ENCODE measurements at regions not wholly inside any gene's neighbourhood (a gene's known extent, or its start where the extent isn't known, plus 50 kb on each side); places are given as distances from the start of the nearest gene placed in this dataset.
A peak's percentile ranks its signal among the peaks of the same experiment; 100 is the strongest.
"Not testable (repeated sequence)": the region's sequence is repeated elsewhere in the genome, so short reads cannot be mapped to it uniquely, and the experiment has no call there.

- DNase-seq: no peak
Measured at GRCh38 chr10:119996944-119997343, 104.4 kb downstream of the SEC23IP start.

GRCh38 chr10:119997429-119997828 is 104.9 kb downstream of the SEC23IP start:
- DNase-seq: no peak

GRCh38 chr10:120002785-120003184 is 110.3 kb downstream of the SEC23IP start:
- no peak for DNase-seq

DNA sequence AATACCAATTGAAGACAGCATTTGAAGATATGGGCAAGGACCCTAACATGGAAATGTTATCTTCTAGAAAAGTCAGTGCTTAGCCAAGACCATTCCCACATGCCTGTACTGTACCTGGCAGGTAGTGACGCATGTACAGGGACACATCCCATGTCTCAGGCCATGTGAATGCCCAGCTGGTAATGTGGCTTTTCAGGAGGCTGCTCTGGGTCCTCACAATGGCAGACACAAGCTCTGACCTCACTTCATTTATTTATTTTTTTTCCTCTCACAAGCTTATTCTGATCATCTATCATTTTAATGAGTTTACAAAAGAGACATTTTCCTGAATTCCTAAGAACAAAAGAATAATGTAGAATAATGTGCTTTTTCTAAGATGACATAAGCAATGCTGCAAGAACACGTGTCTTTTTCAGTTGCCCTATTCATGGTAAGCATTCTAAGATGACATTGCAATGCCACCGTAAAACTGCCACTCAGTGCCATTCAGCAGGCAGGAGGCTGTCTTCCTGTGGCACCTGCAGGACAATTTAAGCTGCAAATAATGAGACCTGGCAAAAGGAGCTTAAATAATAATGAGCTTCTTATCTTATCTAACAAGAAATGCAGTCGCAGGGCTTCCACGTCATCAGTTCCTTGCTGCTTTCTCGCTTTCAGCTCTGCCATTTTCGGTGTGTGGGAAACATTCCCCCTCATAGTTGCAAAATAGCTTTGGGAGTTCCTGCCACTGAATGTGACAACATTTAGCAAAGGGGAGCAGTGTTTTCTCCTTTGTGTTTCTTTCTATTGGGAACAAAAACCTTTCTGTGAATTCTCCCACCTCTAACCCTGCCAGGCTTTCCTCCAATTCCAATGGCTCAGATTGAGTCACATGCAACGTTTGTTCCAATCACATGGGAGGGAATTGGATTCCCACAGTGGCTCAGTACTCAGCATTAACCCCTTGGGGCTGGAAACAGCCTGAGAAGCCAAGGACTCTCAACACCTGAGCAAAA is 113.0 kb downstream of the SEC23IP start:
- DNase-seq: peak in 1 of 3 experiments; percentile 9

GRCh38 chr10:120007261-120007660 is 114.7 kb downstream of the SEC23IP start:
- no peak for DNase-seq

DNA sequence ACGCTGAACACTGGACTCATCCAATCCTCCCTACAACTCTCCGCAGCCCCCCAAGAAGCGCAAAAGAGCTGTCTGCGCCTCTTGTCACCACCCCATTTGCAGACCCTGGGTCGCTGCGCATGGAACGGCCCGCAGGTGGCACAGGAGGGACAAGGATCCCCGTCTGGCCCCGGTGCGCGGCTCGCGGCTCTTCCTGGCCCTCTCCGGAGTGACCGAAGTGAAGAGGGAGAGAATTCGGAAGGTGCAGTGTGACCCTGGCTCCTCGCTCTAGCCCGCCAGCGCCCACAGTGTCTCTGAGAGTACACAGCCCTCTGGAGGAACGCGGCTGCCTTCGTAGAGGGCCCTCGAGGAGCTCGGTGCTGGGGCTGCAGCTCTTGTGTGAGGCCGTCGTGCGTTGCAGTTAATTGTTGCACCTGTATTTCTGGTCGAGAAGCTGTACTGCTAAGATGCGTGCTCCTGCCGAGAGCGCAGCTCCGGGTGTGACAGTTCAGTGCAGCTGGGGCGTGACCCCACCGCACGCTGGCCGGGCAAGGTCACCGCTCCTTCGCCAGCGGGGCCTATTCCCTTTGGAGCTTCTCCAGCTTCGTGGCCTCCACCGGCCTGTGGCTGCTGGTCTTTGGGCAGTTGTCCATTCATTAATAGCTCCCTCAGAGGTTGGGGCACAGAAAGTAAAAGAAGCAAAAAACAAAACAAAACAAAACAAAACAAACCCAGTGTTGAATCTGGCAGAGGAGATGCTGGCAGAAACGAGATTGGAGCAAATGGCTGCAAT is 119.0 kb downstream of the SEC23IP start:
- DNase-seq: peak in 2 of 3 experiments; percentile 7 to 50

DNA sequence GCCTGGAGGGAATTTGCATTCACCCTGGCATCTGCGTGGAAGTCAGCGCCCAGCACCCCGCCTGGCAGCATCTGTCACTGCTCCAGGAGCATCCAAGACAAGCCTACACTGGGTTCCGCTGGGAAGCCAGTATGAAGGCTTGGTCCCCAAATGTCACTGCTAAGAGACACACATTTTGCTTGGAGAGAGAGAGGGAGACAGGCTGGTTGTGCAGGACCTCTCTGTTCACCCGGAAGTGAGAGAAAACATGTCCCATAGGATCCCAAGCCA is 119.5 kb downstream of the SEC23IP start:
- DNase-seq: no peak

GRCh38 chr10:120012566-120012965 is 120.0 kb downstream of the SEC23IP start:
- DNase-seq: no peak

GRCh38 chr10:120014031-120014430 is 121.5 kb downstream of the SEC23IP start:
- no peak for DNase-seq

DNA sequence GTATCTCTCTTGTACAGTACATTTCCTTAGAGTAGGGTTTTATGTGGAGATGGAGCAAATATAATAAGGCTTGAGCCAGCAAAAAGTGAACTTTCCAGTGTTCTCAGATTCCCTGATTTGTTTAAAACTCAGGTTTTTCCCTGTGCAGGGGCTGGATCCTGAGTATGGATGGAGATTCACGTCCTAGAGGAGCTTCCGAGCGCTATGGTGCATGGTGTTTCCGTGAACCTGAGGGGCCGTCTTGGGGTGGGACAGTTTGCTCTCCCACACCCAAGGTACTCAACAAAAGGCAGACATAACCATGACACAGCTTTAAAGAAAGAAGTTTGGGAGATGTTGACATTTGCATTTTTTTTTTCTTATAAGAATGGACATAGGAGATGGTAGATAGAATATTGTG is 122.5 kb downstream of the SEC23IP start:
- no peak for DNase-seq

DNA sequence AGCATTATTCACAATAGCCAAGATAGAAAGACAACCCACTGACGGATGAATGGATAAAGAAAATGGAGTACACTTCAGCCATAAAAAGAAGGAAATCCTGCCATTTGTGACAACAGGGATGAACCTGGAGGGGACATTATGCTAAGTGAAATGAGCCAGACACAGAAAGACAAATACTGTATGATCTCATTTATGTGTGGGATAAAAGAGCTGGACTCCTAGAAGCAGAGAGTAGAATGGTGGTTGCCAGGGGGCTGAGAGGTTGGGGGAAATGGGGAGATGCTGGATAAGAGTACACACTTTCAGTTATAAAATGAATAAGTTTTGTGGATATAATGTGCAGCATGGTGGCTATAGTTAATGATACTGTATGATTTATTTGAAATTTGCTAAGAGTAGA is 124.4 kb downstream of the SEC23IP start:
- DNase-seq: no peak

GRCh38 chr10:120017733-120018417 is 125.3 kb downstream of the SEC23IP start:
- DNase-seq: no peak

DNA sequence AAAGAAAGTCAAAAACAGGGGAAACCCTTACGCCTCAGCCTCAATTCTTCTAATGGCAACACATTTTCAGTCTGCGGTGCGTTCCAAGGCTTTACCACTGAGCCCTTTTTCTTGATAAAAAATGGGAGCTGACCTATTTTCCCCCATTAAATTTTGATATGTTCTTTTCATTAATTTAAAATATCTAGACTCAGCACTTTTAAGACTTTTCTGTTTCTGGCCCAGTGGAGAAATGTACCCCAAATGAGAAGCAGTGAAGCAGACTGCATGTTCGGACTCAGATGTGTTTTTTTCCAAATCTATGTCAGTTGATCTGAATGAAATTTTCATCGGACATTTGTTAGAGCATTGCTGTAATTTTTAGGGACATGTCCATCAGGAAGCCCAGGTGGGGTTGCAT is 126.2 kb downstream of the SEC23IP start:
- no peak for DNase-seq

GRCh38 chr10:120019568-120019967 is 127.0 kb downstream of the SEC23IP start:
- no peak for DNase-seq

DNA sequence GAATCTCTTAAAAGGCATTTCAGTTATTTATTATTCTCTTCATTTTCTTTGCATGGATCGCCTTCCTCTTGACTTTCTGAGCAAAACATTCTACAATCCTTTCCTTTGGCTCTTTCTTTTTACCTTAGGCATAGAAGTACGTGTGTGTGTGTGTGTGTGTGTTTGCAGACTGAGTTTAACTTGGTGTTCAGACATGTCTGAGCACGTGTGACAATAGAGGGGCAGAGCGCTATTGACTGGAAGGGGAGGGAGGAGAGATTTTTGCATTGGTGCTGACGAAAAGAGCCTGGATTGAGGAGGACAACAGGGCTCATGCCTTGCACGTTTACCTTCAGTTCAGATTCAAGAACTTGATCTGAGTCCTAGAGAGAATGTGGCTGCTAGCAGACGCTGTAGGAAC is 129.8 kb downstream of the SEC23IP start:
- DNase-seq: no peak

DNA sequence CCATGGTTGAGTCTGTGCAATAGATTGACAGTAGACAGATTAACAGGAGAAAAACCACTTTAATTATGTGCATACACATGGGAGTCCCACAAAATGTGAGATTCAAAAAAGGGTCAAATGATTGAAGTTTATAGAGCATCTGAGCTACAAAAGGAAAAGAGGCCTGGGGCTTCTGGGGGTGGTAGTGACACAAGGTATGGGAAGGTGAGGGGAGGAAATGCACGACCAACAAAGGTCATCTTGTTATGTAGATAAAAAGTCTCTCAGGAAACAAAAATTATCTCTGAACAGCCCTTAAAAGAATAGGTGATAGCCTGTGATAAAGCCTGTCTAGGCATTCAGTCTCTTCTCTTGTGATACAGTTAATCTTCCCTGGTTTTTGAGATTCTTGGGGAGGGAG is 141.7 kb downstream of the SEC23IP start:
- no peak for DNase-seq

GRCh38 chr10:120039046-120039445 is 146.5 kb downstream of the SEC23IP start:
- DNase-seq: no peak

DNA sequence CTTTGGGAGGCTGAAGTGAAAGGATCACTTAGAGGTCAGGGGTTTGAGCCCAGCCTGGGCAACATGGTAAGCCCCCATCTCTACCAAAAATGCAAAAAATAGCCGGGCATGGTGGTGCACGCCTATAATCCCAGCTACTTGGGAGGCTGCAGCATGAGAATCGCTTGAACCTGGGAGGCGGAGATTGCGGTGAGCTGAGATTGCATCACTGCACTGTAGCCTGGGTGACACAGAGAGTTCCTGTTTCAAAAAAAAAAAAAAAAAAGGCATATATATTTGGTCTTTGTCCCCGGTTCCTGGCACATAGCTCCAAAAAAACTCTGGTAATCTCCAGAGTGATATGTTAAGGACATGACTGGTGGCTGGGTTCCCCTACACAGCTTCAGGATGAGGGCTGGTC is 147.3 kb downstream of the SEC23IP start:
- DNase-seq: no peak

DNA sequence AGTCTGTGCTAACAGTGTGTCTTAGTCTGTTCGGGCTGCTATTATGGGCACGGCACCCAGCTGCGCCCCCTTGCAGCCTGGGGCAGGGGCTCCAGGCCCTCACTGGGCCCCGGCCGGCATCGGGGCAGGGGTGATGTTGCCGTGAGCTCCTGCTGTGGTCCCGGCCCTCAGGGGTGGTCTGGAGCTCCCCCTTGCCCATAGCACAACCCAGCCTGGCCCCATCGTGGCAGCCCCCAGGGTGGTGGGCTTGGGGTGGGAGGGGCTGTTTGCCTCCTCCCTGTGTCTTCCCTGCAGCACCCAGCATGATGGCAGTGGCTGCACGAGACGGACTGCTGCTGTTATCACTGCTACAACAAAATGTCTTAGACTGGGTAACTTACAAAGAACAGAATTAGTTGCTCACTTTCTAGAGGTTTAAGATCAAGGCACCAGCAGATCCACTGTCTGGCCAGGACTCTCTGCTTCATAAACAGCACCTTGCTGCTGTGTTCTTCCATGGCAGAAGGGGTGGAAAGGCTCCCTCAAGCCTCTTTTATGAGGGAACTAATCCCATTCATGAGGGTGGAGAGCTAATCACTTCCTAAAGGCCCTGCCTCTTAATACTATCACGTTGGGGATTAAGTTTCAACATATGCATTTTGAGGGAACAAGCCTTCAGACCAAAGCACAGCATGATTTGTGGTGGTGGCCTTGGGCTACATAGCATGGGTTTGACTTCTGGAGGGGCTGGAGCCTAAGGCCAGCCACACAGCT is 149.5 kb downstream of the SEC23IP start:
- no peak for DNase-seq

GRCh38 chr10:120042705-120043104 is 150.2 kb downstream of the SEC23IP start:
- no peak for DNase-seq

- not testable (repeated sequence) for DNase-seq
Measured at GRCh38 chr10:120047373-120047772, 154.8 kb downstream of the SEC23IP start.

- DNase-seq: no peak
Measured at GRCh38 chr10:120047926-120048325, 155.4 kb downstream of the SEC23IP start.

DNA sequence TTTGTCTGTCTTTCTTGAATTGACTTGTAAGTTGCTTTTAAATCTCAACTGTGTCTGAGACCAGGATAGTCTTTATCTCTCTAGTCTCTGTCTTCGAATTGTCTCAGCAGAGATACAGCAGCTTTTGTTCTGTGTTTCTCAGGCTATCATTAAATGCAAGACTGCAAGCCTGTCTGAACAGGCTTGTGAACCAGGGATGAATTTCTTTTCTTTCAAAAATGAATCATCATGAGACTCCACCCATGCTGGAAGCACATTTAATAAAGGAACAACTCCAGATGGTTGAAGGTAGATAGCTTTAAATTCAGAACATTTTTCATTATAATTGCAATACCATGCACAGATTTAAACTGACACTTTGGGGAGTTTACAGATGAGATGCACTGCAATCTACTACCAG is 155.9 kb downstream of the SEC23IP start:
- DNase-seq: no peak

All from NCI-H1417 (cell line).